Ovary (tissue), 3 donors: ENCODE measurements at regions not wholly inside any gene's neighbourhood (a gene's known extent, or its start where the extent isn't known, plus 50 kb on each side); places are given as distances from the start of the nearest gene placed in this dataset.

Experiments used
- CTCF ChIP-seq, 3 donors: fragments of 450-650 bp in 2 of 3; fragments of 200-600 bp in 1 of 3; IDR thresholded peaks; one replicate each; pipeline versions ENCODE4 v1.5.1 to v1.8.0; 2016 to 2022; ENCODE audit warnings: antibody characterized with exemption in 3 of 3, mild to moderate bottlenecking in 1 of 3
- POLR2A ChIP-seq: fragments of 450-650 bp; IDR thresholded peaks from one replicate; pipeline ENCODE4 v1.6.1; 2017; ENCODE audit warnings: antibody characterized with exemption, mild to moderate bottlenecking, moderate library complexity
- donor health status: DM: no; HTN: no; CAD: no.

GRCh38 chr16:51211148-51211547, 60.1 kb upstream of the SALL1 start:
- TF ChIP-seq CTCF (IDR thresholded peaks at IDR 0.05), result no peak
- TF ChIP-seq POLR2A, result no peak
